NOMO-1 treated with dmso at 0.1 percent for 144 hours (cell line): ENCODE measurements at regions not wholly inside any gene's neighbourhood (a gene's known extent, or its start where the extent isn't known, plus 50 kb on each side); places are given as distances from the start of the nearest gene placed in this dataset.
A peak's percentile ranks its signal among the peaks of the same experiment; 100 is the strongest.

ENCODE experiments used
- DNase-seq: peaks from one replicate; lab custom pipeline; 2025; ENCODE audit not compliant: unreplicated experiment; lab: John Stamatoyannopoulos, UW

DNA sequence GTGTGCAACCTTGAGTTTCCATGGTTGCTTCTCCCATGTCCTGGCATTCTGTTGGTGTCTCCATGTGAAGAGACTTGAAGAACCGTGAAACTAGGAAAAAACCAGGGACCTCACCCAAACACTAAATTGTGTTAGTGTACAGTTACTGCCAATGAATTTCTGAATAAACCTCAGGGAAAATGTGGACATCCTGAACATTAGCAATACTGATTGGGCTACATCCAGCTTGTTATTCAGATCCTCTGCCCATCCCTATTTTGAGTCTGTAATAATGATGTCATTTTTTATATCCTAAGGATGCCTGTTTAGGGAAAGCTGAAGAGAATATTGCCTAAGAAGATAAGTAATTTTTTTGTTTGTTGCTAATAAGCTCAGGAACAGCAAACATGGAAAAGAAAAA, 262.7 kb downstream of the TMA16 start:
- no peak for DNase-seq

DNA sequence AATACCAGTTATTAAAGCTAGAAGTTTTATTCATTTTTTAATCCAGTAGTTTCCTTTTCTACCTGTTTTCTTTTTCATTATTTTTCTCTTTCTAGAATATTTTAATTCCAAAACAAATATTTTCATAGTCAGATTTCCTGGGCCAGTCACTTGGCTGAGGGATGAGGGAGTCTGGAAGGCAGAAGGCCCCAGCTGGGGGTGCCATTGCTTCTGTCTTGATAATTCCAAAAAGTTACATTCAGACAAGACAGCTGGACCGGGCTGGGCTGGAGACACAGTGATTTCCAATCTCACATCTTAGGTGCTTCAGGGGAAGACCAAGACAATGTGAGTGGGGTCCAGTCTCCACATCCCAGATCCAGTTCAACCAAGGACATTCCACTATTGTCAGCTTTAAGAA, 263.5 kb downstream of the TMA16 start:
- DNase-seq = no peak

DNA sequence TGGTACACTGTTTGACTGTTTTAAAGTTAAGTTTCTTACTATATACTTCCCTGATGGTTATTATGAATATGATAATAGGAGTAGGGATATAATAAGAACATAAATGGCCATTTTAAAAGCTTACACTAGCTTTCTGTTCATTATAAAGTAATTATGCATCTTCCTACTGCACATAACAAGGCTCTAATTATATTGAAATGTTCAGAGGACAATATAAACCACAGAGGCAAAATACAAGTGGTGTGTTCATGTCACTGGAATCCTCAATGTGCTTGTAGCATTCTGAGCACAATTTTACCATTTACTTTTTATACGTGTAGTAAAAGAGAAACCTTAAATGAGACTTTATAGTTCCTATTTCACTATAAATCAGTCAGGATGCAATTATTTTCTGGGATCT, 268.3 kb downstream of the TMA16 start:
- DNase-seq = no peak

DNA sequence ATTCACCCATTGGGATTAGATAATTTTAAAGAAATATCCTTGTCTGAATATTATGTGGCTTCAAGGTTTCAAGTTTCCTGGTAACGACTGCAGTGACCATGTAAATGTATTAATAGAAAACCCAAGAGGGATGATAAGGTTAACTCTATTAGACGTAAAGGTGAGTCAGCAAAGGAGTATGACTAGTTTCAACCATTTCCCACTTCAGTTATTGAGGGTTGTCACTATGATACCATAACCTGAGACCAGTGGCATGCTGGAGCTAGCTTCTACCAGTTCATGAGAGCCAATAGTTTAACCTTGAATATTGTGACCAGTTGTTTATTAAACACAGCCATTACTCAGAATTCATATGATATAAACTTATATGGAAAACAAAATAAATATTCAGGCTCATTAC, 270.1 kb downstream of the TMA16 start:
- no peak for DNase-seq

DNA sequence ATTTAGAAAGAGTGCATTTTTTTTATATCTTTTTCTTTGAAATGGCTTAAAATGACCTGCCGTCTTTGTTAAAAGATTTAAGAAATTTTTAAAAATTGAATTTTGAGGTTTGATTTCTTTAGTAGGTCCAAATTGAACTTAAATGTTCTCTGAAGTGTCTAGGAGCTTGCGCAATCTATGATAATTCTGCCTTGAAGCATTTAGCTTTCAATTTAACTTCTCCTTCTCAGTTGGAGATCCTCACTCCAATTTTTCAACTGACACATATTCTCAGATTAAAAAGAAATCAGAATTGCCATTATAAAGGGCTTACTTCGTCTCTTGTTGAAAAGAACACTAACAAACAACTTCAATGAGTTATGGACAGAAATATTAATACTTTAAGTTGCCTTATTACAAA, 273.5 kb downstream of the TMA16 start:
- peak; percentile 8 for DNase-seq

DNA sequence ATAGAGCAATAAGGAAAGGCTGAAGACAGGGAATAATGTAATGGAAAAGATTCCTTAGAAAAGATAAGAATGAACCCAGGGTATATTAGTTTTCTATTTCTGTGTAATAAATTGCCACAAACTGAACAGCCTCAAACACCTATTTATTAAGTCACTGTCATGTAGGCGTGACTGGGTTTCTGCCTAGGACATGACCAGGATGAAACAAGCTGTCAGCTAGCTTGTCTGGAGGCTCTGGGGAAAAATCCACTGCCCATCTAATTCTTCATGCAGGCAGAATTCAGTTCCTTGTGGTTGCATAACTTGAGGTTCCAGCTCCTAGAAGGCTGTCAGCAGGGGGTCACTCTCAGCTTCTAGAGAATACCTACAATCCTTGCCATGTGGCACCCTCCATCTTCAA, 277.7 kb downstream of the TMA16 start:
- DNase-seq = no peak

DNA sequence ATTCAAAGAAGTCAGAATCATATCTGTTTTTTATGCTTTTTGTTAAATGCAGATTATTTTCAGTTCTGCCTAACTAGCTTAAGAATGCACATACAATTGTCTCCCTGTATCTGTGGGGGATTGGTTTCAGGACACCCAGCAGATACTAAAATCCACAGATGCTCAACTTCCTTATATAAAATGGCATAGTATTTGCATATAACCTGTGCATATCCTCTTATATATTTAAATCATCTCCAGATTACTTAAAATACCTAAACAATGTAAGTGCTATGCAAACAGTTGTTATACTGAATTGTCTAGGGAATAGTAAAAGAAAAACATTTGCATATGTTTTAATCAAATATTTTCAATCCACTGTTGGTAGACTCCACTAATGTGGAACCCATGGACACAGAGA, 279.4 kb downstream of the TMA16 start:
- DNase-seq = no peak

DNA sequence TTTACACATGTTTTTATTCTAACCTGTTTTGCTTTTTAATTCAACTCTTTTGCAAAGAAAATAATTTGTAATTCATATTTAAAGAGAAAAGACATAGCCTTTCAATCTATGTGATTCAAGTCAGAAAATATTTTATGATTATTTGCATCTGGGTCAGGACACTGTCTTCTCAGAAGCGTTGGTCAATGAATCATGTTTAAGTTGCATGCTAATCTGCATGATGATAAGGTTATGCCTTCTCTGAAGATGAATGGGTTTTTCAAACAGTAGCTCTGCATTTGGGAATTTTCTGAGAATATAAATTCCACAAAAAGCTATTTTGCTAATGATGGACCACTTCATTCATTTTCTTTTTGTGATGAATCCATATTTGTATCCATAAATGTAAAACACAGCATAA, 282.5 kb downstream of the TMA16 start:
- no peak for DNase-seq

DNA sequence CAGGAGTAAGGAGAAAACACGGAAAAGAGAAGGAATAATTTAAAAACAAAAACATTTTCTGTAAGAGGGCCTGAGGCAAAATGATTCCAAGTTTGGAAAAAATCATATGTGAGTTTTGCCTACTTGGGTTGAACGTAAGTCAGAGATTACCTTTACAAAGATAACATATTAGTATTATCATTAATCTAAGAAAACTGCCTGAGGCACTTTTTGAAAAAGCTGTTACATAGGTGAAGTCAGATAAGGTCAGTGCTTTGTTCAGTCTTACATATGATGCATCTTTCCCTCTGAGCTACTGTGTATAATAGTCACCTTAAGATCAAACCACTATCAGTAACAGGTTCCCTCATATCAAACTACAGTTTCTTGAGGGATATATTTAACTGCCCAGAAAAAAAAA, 287.2 kb downstream of the TMA16 start:
- DNase-seq = no peak

DNA sequence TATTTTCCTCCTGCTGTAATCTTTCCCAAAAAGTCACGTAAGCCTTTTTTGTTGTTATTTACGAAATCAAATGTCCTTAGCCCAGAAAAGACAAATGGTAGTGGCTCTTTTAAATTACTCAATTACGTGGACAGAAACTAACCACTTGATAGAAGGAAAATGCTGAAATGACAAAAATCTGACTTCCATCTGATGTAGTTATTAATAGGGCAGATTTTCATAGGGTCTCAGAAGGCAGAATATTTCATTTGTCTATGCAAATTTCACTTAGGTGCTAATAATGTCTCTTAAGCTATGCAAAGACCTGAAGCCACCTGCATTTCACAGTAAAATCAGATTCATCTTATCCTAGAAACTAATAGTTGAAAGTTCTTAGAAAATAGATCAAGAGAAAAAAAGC, 295.7 kb downstream of the TMA16 start:
- DNase-seq = no peak

DNA sequence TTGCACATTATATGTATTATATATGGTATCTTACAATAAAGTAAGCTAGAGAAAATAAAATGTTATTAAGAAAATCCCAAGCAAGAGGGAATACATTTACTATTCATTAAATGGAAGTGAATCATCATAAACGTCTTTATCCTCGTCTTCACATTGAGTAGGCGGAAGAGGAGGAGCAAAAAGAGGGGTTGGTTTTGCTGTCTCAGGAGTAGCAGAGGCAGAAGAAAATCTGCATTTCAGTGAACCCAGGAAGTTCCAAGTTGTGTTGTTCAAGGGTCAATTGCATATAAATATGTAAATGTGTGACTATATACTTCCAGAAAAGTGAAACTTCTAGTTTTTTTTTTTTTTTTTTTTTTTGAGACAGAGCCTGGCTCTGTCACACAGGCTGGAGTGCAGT, 301.4 kb downstream of the TMA16 start:
- no peak for DNase-seq

DNA sequence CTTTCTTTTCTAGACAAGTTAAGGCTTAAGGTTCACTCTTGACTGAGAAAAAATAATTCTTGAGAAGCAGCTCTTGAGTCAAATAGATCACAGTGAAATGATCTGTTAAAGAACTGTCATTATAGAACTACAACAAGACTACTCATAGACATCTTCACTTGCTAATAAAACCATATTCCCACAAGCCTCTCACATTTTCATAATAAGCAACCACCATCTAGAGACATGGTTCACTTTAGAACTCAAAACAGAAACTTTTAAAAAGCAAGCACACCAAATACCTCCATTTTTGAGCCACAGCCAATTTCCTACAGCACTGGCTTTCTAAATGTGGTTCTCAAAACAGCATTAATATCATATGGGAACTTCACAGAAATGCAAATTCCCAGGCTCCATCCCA, 309.5 kb downstream of the TMA16 start:
- DNase-seq = no peak

DNA sequence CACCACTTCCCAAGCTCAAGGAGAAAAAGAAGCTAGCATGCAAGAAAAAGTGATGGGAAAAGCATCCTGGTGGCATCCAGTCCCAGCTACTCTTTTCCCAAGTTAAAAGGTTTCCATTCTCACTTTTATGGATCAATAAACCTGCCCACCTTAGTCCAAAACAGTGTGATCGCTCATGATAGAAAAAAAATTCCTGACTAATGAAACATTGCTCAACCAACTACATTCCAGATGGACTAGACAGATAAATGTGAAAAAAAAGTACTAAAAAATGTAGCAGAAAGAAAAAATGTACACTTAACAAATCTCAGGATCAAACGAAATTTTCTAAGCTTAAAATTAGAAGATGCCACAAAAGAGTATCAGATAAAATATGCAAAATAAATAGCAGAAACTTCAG, 312.2 kb downstream of the TMA16 start:
- DNase-seq = no peak

DNA sequence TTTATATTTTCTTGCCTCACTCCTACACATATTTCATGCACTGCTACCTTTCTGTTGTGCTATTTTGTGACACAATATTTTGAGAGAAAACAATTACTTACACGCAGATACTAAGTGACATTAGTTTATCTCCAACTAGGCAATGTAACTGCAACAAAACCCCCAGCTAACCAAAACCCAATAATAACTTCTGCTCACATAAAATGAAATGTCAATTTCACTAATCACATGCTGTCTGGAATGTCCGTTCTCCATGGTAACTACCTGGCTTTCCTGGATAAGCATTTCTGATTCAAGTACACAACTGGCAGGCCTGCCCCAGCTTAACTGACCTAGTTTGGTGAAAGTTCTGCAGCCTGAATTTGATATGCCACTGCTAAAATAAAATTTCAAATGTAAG, 313.5 kb downstream of the TMA16 start:
- DNase-seq = no peak

DNA sequence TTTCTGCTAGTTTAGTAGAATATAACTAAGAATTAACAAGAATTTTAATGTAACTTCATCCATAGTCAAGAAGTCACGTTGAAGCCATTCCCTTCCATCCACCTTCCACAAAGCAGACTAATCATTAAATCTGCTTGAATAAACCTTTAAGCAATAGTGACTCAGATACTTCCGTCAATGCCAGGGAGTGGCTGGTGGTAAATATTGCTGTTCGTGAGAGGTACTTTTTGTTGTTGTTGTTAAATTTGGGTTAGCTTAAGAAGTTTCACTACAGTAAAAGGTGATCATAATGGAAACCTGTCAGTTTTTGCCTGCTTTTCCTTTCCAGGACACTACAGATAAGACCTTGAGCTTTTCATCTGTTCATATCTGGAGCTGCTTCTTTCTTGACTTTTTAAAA, 316.3 kb downstream of the TMA16 start:
- no peak for DNase-seq

DNA sequence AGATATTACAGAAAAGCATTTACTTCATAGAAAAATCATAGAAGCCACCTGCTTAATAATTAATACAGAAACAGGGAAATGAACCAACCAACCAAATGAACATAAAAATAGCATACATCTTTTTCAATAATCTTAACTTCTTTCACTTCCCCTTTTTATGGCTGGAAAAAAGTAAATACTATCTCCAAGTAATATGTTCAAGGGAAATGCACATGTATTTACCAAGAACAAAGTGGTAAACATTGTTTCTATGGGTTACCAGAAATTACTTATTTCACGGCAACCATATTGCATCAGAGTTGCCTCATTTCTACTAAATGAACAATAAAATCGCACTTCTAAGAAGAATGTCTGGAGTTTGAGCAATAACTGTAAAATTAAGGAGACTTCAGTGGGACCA, 321.3 kb downstream of the TMA16 start:
- peak; percentile 42 for DNase-seq

DNA sequence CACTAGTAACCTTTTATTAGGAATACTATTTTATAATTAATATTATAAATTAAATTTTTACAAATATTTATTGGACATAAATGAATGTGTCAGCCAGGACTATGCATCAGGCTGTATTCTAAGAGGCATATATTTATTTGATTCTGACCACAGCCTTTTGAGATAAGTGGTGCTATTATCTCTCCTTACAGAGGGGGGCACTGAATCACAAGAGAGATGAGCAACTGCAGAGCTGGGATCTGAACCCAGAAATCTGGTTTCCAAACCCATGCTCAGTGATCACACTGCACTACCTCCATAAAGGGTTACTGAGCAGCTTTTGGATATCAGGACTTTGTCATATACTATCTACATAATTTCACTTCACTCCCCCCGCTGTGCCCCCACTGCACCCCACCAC, 322.0 kb downstream of the TMA16 start:
- DNase-seq = no peak

DNA sequence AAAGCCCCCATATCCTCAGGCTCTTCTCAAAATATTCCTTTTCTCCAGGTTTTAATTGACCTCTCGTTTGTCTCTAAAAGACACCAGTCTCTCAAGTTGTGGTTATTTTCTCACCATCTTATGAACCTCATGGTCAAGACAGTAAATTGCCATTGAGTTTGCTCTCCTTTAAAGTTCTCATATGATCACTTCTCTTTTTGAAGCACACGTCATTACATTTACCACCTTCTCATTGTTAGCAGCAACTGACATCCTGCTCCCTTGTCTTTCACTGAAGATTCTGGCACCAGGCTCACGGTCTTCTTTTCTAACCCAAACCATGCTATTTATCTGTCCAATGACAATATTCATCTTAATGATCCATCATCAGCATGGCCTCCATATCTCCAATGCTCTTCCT, 324.2 kb downstream of the TMA16 start:
- DNase-seq = no peak

DNA sequence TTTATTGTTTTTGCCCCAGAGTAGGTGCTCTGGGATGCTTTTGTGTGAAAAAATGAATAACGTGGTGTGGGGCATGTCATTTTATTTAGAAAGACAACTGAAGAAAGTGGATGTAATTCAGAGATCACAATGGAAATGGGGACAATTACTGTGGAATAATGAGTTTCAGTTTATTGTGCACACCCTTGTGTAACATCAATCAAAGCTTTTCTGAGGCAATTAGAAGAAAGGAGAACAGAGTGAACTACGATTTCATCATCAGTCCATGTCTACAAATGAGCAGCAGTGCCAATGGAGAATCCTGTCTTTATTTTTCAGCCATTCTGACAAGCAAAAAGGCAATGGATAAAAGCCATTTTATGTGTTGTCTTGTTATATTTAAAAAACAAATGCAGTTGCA, 339.2 kb downstream of the TMA16 start:
- peak; percentile 37 for DNase-seq

DNA sequence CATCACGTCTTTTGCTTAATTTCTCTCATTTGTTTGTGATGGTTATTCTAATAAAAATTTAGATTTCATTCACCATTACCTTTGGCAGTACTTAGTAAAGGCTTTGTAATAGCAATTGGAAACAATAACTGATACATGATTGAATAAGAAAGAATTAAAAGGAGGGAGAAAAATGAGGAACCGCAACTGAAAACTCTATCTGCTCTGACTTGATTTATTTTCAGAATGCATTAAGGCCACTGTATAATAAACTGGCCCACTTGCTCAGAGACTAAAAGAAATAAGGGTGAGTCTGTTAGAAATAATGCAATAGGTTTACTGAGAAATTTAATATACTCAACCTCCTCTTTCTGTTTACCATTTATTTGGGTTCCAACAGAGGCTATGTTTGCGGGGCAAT, 351.5 kb downstream of the TMA16 start:
- DNase-seq = no peak

DNA sequence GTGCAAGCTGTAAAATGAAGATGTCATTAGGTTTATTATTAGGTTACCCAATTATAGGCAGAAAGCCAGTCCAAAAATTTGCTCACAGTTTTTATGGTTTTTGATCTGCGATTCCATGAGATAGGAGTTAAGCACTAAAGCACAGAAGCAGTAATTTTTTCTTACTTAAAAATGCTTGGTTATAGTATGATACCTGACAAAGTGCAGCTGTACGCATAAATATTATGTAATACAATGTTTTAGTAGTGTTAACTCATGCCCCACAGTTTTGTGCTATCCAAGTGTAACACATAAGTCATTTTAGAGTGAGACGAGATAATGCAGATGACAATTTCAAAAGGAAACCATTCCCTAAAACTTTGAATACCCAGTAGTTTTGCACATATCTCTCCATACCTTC, 357.8 kb downstream of the TMA16 start:
- DNase-seq = no peak

DNA sequence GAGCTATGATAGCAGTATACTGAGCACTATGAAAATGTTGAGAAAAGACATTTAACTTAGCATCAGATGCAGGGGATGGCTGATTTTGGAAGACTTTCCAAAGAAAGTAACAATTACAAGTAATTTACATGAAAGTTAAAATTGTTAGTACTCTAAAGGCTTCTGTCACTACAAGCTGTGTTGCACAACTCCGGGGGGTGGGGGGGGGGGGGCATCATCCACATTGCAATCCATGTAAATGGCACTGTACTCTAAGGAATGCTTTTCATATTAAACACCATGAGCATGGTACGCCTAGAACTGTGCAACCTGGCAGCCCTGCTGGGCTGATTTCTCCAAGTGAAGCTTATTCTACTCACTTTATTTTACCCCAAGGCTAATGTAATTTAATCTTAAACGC, 363.4 kb downstream of the TMA16 start:
- no peak for DNase-seq

DNA sequence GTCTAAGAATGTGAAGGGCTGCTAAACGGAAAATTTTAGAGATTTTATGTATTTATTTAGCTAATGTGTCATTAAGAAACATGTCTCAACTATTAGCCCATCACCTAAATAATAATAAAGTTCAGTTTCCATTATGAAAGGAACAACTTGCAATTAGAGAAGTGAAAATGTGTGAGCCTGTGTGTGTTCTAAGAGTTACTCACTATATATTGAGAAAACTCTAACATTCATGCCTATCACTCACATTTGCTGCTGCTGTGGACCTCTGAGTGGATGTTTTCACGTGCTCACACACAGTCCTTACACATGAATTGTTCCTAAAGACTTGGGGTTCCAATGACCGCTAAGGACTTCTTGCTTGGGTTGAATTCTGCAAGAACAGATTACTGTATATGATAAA, 364.0 kb downstream of the TMA16 start:
- DNase-seq = no peak

DNA sequence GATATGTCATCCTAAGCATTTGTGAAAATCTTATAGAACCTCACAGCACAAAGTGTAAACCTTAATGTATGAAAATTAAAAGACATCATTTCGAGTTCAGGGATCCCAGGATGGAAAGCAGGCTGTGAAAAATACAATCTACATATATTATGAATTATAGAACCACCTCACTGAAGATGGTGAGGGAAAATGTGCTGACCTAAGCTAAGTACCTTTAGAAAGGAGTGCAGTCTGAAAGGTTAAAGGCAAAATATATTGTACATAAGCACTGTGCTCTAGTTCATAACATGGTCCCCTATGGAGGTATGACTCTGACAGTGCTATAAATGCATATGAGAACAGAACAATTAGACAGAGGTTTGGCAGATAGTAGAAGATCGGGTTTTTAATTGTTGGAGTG, 368.6 kb downstream of the TMA16 start:
- DNase-seq = no peak
